ENCODE measurements at regions not wholly inside any gene's neighbourhood (a gene's known extent, or its start where the extent isn't known, plus 50 kb on each side); places are given as distances from the start of the nearest gene placed in this dataset.

DNA sequence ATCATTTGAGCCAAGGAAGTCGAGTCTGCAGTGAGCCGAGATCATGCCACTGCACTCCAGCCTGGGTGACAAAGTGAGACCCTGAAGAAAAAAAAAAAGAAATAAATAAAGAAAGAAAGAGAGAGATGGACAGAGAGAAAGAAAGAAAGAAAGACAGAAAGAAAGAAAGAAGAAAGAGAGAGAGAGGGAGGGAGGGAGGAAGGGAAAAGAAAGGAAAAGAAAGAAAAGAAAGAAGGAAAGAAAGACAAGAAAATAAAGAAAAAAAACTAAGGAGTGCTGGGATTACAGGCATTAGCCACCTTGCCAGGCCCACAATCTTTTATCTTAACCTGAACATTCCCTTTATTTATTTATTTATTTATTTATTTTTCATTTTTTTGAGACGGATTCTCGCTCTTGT, 51.7 kb upstream of the SOD1 start:
- no peak for TF ChIP-seq GABPA (IDR thresholded peaks at IDR 0.05 in 1 of 2, conservative IDR thresholded peaks at IDR 0.05 in 1 of 2)
- TF ChIP-seq, protein P1, sequence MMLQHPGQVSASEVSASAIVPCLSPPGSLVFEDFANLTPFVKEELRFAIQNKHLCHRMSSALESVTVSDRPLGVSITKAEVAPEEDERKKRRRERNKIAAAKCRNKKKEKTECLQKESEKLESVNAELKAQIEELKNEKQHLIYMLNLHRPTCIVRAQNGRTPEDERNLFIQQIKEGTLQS (IDR thresholded peaks at IDR 0.05), result no peak
- TF ChIP-seq TAF1 (conservative IDR thresholded peaks at IDR 0.05), result no peak
- TF ChIP-seq, protein P2, sequence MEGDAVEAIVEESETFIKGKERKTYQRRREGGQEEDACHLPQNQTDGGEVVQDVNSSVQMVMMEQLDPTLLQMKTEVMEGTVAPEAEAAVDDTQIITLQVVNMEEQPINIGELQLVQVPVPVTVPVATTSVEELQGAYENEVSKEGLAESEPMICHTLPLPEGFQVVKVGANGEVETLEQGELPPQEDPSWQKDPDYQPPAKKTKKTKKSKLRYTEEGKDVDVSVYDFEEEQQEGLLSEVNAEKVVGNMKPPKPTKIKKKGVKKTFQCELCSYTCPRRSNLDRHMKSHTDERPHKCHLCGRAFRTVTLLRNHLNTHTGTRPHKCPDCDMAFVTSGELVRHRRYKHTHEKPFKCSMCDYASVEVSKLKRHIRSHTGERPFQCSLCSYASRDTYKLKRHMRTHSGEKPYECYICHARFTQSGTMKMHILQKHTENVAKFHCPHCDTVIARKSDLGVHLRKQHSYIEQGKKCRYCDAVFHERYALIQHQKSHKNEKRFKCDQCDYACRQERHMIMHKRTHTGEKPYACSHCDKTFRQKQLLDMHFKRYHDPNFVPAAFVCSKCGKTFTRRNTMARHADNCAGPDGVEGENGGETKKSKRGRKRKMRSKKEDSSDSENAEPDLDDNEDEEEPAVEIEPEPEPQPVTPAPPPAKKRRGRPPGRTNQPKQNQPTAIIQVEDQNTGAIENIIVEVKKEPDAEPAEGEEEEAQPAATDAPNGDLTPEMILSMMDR (IDR thresholded peaks at IDR 0.05; ENCODE audit: low read depth, low read length, missing input control), result no peak
- TF ChIP-seq JUND (IDR thresholded peaks at IDR 0.05), result no peak
- TF ChIP-seq NR2F2 (IDR thresholded peaks at IDR 0.05), result no peak
- TF ChIP-seq YY1 (IDR thresholded peaks at IDR 0.05), result no peak
- TF ChIP-seq, protein P3, sequence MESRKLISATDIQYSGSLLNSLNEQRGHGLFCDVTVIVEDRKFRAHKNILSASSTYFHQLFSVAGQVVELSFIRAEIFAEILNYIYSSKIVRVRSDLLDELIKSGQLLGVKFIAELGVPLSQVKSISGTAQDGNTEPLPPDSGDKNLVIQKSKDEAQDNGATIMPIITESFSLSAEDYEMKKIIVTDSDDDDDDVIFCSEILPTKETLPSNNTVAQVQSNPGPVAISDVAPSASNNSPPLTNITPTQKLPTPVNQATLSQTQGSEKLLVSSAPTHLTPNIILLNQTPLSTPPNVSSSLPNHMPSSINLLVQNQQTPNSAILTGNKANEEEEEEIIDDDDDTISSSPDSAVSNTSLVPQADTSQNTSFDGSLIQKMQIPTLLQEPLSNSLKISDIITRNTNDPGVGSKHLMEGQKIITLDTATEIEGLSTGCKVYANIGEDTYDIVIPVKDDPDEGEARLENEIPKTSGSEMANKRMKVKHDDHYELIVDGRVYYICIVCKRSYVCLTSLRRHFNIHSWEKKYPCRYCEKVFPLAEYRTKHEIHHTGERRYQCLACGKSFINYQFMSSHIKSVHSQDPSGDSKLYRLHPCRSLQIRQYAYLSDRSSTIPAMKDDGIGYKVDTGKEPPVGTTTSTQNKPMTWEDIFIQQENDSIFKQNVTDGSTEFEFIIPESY (IDR thresholded peaks at IDR 0.05), result no peak
- TF ChIP-seq, protein P4, sequence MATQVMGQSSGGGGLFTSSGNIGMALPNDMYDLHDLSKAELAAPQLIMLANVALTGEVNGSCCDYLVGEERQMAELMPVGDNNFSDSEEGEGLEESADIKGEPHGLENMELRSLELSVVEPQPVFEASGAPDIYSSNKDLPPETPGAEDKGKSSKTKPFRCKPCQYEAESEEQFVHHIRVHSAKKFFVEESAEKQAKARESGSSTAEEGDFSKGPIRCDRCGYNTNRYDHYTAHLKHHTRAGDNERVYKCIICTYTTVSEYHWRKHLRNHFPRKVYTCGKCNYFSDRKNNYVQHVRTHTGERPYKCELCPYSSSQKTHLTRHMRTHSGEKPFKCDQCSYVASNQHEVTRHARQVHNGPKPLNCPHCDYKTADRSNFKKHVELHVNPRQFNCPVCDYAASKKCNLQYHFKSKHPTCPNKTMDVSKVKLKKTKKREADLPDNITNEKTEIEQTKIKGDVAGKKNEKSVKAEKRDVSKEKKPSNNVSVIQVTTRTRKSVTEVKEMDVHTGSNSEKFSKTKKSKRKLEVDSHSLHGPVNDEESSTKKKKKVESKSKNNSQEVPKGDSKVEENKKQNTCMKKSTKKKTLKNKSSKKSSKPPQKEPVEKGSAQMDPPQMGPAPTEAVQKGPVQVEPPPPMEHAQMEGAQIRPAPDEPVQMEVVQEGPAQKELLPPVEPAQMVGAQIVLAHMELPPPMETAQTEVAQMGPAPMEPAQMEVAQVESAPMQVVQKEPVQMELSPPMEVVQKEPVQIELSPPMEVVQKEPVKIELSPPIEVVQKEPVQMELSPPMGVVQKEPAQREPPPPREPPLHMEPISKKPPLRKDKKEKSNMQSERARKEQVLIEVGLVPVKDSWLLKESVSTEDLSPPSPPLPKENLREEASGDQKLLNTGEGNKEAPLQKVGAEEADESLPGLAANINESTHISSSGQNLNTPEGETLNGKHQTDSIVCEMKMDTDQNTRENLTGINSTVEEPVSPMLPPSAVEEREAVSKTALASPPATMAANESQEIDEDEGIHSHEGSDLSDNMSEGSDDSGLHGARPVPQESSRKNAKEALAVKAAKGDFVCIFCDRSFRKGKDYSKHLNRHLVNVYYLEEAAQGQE (IDR thresholded peaks at IDR 0.05), result no peak

Measured in liver (tissue), 3 donors.